Tibial artery (tissue), 4 donors: ENCODE measurements at regions not wholly inside any gene's neighbourhood (a gene's known extent, or its start where the extent isn't known, plus 50 kb on each side); places are given as distances from the start of the nearest gene placed in this dataset.
"Not testable (repeated sequence)": the region's sequence is repeated elsewhere in the genome, so short reads cannot be mapped to it uniquely, and the experiment has no call there.

ENCODE experiments used
- DNase-seq, 2 donors: peaks; one replicate each; pipeline ENCODE4 v3.0.0-alpha.2; 2019
- H3K27ac ChIP-seq, 2 donors: fragments of 200-600 bp; sonication (generic) in 1 of 2; 1 replicate in 1 of 2; 2 replicates in 1 of 2; pipeline ENCODE4 v1.5.1; 2018 to 2019; ENCODE audit warnings: mild to moderate bottlenecking in 1 of 2
- H3K27me3 ChIP-seq, 2 donors: fragments of 200-600 bp; sonication (generic) in 1 of 2; one replicate each; pipeline versions ENCODE4 v1.5.1 to v1.6.0; 2016 to 2019
- H3K36me3 ChIP-seq, 3 donors: fragments of 200-600 bp; sonication (generic) in 2 of 3; one replicate each; pipeline ENCODE4 v1.5.1; 2016 to 2019; ENCODE audit warnings: mild to moderate bottlenecking in 2 of 3
- H3K4me1 ChIP-seq, 4 donors: fragments of 200-600 bp; sonication (generic) in 2 of 4; 1 replicate in 3 of 4; 2 replicates in 1 of 4; pipeline ENCODE4 v1.5.1; 2016 to 2019
- H3K4me3 ChIP-seq, 2 donors: fragments of 200-600 bp; sonication (generic) in 1 of 2; 1 replicate in 1 of 2; 2 replicates in 1 of 2; pipeline ENCODE4 v1.5.1; 2018 to 2019; ENCODE audit warnings: mild to moderate bottlenecking in 2 of 2
- H3K9me3 ChIP-seq, 3 donors: fragments of 200-600 bp; sonication (generic) in 1 of 3; one replicate each; pipeline ENCODE4 v1.5.1; 2016 to 2019
- CTCF ChIP-seq, 2 experiments: fragments of 200-600 bp in 1 of 2; fragments of 450-650 bp in 1 of 2; IDR thresholded peaks; one replicate each; pipeline ENCODE4 v1.5.1; 2017 to 2019; ENCODE audit warnings: antibody characterized with exemption in 2 of 2, mild to moderate bottlenecking in 1 of 2, moderate library complexity in 1 of 2
- intact Hi-C: fragments of 100-400 bp; cut with DNase I; formaldehyde crosslinking; loops from one replicate; pipeline ENCODE4 v1.15.0; 2023; ENCODE audit warnings: low total_unique reads

DNA sequence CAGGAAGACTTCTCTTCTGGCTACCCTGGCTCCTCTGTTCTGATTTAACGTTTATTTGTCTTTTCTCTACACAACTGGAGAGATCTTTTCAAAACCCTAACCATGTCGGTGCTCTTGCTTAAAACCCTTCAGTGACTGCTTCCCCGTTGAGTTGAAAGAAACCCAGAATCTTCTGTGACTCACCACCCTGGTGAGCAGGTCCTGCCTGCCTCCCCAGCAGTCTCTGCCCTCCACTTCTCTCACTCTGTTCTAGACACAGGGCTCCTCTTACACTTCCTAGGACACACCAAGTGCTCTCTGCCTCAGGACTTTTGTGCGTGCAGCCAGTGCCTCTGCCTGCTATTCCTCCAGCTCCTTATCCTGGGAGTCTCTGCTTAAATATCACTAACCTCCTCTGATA, 131.4 kb downstream of the IER5 start:
- TF ChIP-seq CTCF (IDR thresholded peaks at IDR 0.05), result no peak
- H3K27ac ChIP-seq, result no peak overlapping the region
- H3K9me3 ChIP-seq, result peaks cover 0 to 9% (median 6%) of the 10 kb centered on the region in 3 donors
- H3K36me3 ChIP-seq, result no peaks in the 10 kb centered on the region
- H3K27me3 ChIP-seq, result peaks cover 0 to 16% of the 10 kb centered on the region in 2 donors
- DNase-seq, result no peak
- intact Hi-C loops, result no loop called here
- H3K4me3 ChIP-seq, result no peak overlapping the region
- H3K4me1 ChIP-seq, result no peaks in the 10 kb centered on the region

DNA sequence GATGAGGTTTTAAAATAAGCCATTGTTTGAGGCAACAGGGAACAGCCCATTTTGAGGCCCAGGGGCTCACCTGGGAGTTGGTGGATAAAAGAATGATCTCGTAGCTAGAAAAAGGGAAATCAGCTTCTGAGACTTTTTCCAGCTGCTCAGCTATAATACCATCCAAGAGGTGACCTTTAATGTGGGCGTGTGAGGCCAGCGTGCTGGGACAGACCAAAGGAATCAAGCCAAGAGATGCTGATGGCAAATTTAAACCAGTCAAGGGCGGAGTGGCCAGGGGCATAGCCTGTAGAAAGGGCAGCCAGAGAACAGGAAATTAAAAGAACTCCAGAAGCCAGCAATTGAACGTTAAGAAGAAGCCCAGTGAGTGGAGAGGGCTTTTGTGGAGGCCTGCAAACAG, 132.6 kb downstream of the IER5 start:
- Histone ChIP-seq H3K9me3 (peaks cover 0 to 9% (median 6%) of the 10 kb centered on the region in 3 donors), H3K27me3 (peaks cover 0 to 10% of the 10 kb centered on the region in 2 donors), H3K4me1 (no peaks in the 10 kb centered on the region), H3K4me3 (no peak overlapping the region), H3K36me3 (no peaks in the 10 kb centered on the region), H3K27ac (no peak overlapping the region)
- no peak for TF ChIP-seq CTCF (IDR thresholded peaks at IDR 0.05)
- DNase-seq, result no peak
- intact Hi-C loops, result no loop called here

DNA sequence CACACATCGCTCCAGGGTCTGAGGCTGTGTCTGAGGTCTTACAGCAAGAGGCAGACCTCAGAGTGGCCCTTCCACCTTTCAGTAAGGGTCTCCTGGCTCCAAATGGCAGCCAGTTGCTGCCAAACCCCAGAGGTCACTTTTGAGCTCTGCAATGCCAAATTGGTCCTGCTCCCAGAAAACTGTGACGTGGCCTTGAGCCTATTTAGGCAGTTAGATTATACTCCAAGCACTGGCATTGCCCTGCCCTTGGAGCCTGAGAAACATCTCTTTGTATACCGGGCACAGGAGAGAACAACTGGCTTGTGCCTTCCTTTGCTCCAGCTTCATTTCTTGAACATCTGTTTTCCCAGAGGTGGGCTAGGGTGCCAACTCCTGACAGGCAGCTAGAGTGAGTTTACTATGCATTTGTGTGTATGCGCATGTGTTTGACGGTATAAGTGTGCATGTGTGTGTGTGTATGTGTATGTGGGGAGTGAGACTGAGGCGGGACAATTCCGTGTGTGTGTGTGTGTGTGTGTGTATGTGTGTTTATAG, 134.5 kb downstream of the IER5 start:
- H3K27ac ChIP-seq, result no peak overlapping the region
- intact Hi-C loops, result no loop called here

GRCh38 chr1:181226728-181227127, 138.2 kb downstream of the IER5 start:
- H3K9me3 ChIP-seq, H3K4me1 ChIP-seq, H3K36me3 ChIP-seq, H3K27me3 ChIP-seq, H3K4me3 ChIP-seq, H3K27ac ChIP-seq, intact Hi-C loops, DNase-seq: not testable (repeated sequence)

More for the DNA sequence above, 134.5 kb downstream of the IER5 start:
- no peaks in the 10 kb centered on the region for H3K36me3 ChIP-seq
- H3K9me3 ChIP-seq, result peaks cover 0 to 9% (median 4%) of the 10 kb centered on the region in 3 donors
- DNase-seq, result no peak
- H3K27me3 ChIP-seq, result peaks cover 0 to 6% of the 10 kb centered on the region in 2 donors
- no peak for TF ChIP-seq CTCF (IDR thresholded peaks at IDR 0.05)
- no peak overlapping the region for H3K4me3 ChIP-seq
- H3K4me1 ChIP-seq, result no peaks in the 10 kb centered on the region

DNA sequence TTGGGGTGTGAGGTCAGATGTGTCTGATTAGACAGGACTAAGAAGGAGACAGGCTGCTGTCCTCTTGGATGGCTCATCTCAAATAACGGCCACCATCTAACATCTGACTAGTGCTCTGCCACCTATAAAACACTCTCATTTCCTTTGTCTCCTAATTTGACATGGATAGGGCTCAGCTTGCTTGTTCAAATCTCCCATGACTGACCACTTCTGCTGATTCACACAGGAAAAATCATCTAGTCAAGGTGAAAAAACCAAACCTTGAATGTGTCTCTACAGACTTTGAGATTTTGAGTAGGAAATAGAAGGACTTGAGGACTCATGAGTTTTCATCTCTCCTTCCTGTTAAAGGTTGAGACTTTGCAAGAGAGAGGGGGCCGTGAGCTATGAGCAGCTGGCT, 150.6 kb downstream of the IER5 start:
- TF ChIP-seq CTCF (IDR thresholded peaks at IDR 0.05), result no peak
- intact Hi-C loops, result no loop called here
- Histone ChIP-seq H3K27me3 (no peaks in the 10 kb centered on the region), H3K36me3 (no peaks in the 10 kb centered on the region), H3K9me3 (no peaks in the 10 kb centered on the region), H3K4me3 (no peak overlapping the region), H3K4me1 (no peaks in the 10 kb centered on the region), H3K27ac (no peak overlapping the region)
- DNase-seq, result no peak

- H3K27ac ChIP-seq, H3K4me3 ChIP-seq, intact Hi-C loops, H3K27me3 ChIP-seq, H3K36me3 ChIP-seq, H3K9me3 ChIP-seq, DNase-seq, H3K4me1 ChIP-seq: not testable (repeated sequence)
Measured at GRCh38 chr1:181246320-181246719, 157.8 kb downstream of the IER5 start.

DNA sequence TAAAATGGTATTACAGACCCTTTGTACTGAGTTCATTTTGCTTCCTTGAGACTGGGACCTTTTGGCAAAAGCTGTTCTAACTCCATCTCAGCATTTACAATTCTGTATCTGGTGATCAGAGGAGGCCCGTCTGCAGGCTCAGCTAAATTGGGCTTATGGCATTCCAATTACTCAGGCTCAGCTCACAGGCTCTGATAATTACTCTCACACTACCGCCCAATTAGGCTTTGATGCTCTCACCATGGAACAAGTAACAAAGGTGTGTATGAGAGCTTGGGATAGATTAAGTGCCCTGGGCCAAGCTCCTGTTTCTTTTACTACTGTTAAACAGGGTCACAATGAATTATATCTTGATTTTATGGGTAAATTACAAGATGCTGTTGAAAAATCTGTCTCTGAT, 159.9 kb downstream of the IER5 start:
- H3K4me3 ChIP-seq, H3K4me1 ChIP-seq, H3K27me3 ChIP-seq, H3K9me3 ChIP-seq, intact Hi-C loops, H3K27ac ChIP-seq, H3K36me3 ChIP-seq, DNase-seq: not testable (repeated sequence)
